Liver (tissue), 3 donors: ENCODE measurements at regions not wholly inside any gene's neighbourhood (a gene's known extent, or its start where the extent isn't known, plus 50 kb on each side); places are given as distances from the start of the nearest gene placed in this dataset.

ENCODE experiments used
- EGR1 ChIP-seq, 2 donors: IDR thresholded peaks; 2 replicates each; pipeline ENCODE4 v1.6.1; 2016 to 2018; ENCODE audit warnings: antibody characterized with exemption in 2 of 2, low read depth in 2 of 2
- GABPA ChIP-seq, 2 donors: IDR thresholded peaks in 1 of 2; conservative IDR thresholded peaks in 1 of 2; 2 replicates each; pipeline ENCODE4 v1.6.1; 2016; ENCODE audit warnings: antibody characterized with exemption in 2 of 2, mild to moderate bottlenecking in 1 of 2, moderate library complexity in 1 of 2
- JUND ChIP-seq, 2 donors: IDR thresholded peaks; 2 replicates each; pipeline ENCODE4 v1.6.1; 2016; ENCODE audit warnings: antibody characterized with exemption in 2 of 2
- RAD21 ChIP-seq, 2 donors: IDR thresholded peaks; 2 replicates each; pipeline ENCODE4 v1.6.1; 2016; ENCODE audit warnings: antibody characterized with exemption in 2 of 2, mild to moderate bottlenecking in 2 of 2
- RXRA ChIP-seq, 2 donors: IDR thresholded peaks; 2 replicates each; pipeline ENCODE4 v1.6.1; 2017 to 2018; ENCODE audit warnings: antibody characterized with exemption in 2 of 2, mild to moderate bottlenecking in 1 of 2
- SP1 ChIP-seq: IDR thresholded peaks from 2 replicates; pipeline ENCODE4 v1.6.1; 2018; ENCODE audit warnings: antibody characterized with exemption, mild to moderate bottlenecking
- TF ChIP-seq, protein P1 (sequence below): fragments of 150-350 bp; IDR thresholded peaks from 2 replicates; pipeline ENCODE4 v1.5.1; 2017; ENCODE audit warnings: improper control_type of control experiment, low read depth, low read length; ENCODE audit not compliant: missing input control
- TF ChIP-seq, protein P2 (sequence below): IDR thresholded peaks from 2 replicates; pipeline ENCODE4 v1.6.1; 2016; ENCODE audit warnings: antibody characterized with exemption
- TF ChIP-seq, protein P3 (sequence below): IDR thresholded peaks from 2 replicates; pipeline ENCODE4 v1.6.1; 2016; ENCODE audit warnings: antibody characterized with exemption
- donor health status: healthy.
- donor health status: healthy.

DNA sequence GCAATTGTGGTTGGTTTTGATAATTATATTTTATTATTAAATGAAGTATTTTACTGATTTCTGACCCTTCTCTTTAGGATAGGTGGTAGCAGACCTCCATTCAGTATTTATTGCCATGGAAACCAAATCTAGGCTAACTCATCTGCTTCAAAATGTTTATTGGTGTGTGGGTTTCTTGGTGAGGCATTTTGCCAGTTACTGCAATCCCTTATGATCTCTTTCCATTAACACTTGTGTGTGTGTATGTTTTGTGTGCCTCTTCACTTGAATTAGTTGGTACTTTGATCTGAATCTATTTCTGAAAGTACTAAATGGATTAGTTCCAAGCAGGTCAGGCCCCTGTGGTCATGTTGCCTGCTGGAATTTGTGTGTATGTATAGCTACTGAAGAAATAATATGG lies 184.4 kb upstream of the C11orf87 start:
- TF ChIP-seq RXRA (IDR thresholded peaks at IDR 0.05) (no peak), RAD21 (IDR thresholded peaks at IDR 0.05) (no peak), GABPA (IDR thresholded peaks at IDR 0.05 in 1 of 2, conservative IDR thresholded peaks at IDR 0.05 in 1 of 2) (no peak), EGR1 (IDR thresholded peaks at IDR 0.05; ENCODE audit: low read depth in 2 of 2) (no peak), JUND (IDR thresholded peaks at IDR 0.05) (no peak), SP1 (no peak)
- TF ChIP-seq, protein P1, sequence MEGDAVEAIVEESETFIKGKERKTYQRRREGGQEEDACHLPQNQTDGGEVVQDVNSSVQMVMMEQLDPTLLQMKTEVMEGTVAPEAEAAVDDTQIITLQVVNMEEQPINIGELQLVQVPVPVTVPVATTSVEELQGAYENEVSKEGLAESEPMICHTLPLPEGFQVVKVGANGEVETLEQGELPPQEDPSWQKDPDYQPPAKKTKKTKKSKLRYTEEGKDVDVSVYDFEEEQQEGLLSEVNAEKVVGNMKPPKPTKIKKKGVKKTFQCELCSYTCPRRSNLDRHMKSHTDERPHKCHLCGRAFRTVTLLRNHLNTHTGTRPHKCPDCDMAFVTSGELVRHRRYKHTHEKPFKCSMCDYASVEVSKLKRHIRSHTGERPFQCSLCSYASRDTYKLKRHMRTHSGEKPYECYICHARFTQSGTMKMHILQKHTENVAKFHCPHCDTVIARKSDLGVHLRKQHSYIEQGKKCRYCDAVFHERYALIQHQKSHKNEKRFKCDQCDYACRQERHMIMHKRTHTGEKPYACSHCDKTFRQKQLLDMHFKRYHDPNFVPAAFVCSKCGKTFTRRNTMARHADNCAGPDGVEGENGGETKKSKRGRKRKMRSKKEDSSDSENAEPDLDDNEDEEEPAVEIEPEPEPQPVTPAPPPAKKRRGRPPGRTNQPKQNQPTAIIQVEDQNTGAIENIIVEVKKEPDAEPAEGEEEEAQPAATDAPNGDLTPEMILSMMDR, result no peak
- TF ChIP-seq, protein P2, sequence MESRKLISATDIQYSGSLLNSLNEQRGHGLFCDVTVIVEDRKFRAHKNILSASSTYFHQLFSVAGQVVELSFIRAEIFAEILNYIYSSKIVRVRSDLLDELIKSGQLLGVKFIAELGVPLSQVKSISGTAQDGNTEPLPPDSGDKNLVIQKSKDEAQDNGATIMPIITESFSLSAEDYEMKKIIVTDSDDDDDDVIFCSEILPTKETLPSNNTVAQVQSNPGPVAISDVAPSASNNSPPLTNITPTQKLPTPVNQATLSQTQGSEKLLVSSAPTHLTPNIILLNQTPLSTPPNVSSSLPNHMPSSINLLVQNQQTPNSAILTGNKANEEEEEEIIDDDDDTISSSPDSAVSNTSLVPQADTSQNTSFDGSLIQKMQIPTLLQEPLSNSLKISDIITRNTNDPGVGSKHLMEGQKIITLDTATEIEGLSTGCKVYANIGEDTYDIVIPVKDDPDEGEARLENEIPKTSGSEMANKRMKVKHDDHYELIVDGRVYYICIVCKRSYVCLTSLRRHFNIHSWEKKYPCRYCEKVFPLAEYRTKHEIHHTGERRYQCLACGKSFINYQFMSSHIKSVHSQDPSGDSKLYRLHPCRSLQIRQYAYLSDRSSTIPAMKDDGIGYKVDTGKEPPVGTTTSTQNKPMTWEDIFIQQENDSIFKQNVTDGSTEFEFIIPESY, result no peak
- TF ChIP-seq, protein P3, sequence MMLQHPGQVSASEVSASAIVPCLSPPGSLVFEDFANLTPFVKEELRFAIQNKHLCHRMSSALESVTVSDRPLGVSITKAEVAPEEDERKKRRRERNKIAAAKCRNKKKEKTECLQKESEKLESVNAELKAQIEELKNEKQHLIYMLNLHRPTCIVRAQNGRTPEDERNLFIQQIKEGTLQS, result no peak
